ENCODE measurements at regions not wholly inside any gene's neighbourhood (a gene's known extent, or its start where the extent isn't known, plus 50 kb on each side); places are given as distances from the start of the nearest gene placed in this dataset.
A peak's percentile ranks its signal among the peaks of the same experiment; 100 is the strongest.

DNA sequence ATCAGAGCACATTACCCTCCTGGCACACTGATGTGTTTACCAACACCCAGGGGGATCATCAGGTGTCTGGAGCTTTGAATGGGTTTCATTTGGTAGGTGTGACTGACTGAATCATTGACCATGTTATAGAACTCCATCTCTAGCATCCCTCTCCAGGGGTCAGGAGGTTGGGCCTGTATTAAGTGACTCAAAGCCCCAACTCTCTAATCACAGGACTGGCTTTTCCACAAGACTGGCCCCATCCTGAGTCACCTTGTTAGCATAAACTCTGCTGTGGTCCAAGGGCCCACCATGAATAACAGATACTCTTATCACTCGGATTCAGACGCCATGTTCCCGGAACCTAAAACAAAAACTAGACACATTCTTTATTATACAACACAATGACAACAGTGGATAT is 125.9 kb upstream of the NDUFV2 start:
- no peak overlapping the region for H3K9ac ChIP-seq (ENCODE audit: control insufficient read depth, extremely low read depth, insufficient read depth, low read length)
- no peak overlapping the region for H3K27ac ChIP-seq (ENCODE audit: control insufficient read depth, insufficient read depth, low read length)
- no peak for DNase-seq (ENCODE audit: low read depth, low spot score)
- dilution Hi-C loops (cut with MboI; ENCODE audit: extremely low pct_ligation_motif_present, low sequenced_read_pairs), result no loop called here
- H3K79me2 ChIP-seq (ENCODE audit: control insufficient read depth, insufficient read depth, low read length), result no peaks in the 10 kb centered on the region
- no peak overlapping the region for H2AFZ ChIP-seq (ENCODE audit: control insufficient read depth, low read length)
- FAIRE-seq, result peak; percentile 13
- no peak overlapping the region for H3K4me3 ChIP-seq (ENCODE audit: control insufficient read depth in 2 of 3, extremely low read depth in 1 of 3, insufficient read depth in 2 of 3, low read depth in 1 of 3, low read length in 3 of 3)
- H3K36me3 ChIP-seq (ENCODE audit: control insufficient read depth in 2 of 2, extremely low read depth in 1 of 2, insufficient read depth in 2 of 2, low read length in 2 of 2), result no peaks in the 10 kb centered on the region
- no peaks in the 10 kb centered on the region for H3K9me3 ChIP-seq (ENCODE audit: control insufficient read depth, low read depth, low read length)
- no peaks in the 10 kb centered on the region for H3K4me1 ChIP-seq (ENCODE audit: control insufficient read depth, extremely low read depth, insufficient read depth, low read length)
- H3K4me2 ChIP-seq (ENCODE audit: control insufficient read depth, extremely low read depth, insufficient read depth, low read depth, low read length), result no peak overlapping the region
- H4K20me1 ChIP-seq (ENCODE audit: control insufficient read depth, extremely low read depth, insufficient read depth, low read length), result no peaks in the 10 kb centered on the region
- TF ChIP-seq, protein P1, sequence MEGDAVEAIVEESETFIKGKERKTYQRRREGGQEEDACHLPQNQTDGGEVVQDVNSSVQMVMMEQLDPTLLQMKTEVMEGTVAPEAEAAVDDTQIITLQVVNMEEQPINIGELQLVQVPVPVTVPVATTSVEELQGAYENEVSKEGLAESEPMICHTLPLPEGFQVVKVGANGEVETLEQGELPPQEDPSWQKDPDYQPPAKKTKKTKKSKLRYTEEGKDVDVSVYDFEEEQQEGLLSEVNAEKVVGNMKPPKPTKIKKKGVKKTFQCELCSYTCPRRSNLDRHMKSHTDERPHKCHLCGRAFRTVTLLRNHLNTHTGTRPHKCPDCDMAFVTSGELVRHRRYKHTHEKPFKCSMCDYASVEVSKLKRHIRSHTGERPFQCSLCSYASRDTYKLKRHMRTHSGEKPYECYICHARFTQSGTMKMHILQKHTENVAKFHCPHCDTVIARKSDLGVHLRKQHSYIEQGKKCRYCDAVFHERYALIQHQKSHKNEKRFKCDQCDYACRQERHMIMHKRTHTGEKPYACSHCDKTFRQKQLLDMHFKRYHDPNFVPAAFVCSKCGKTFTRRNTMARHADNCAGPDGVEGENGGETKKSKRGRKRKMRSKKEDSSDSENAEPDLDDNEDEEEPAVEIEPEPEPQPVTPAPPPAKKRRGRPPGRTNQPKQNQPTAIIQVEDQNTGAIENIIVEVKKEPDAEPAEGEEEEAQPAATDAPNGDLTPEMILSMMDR (optimal IDR thresholded peaks at IDR 0.05 in 1 of 3, IDR thresholded peaks at IDR 0.05 in 1 of 3, conservative IDR thresholded peaks at IDR 0.05 in 1 of 3; ENCODE audit: extremely low read depth in 1 of 3, insufficient read depth in 2 of 3, low read length in 3 of 3), result no peak
- no peak for TF ChIP-seq EZH2 (IDR thresholded peaks at IDR 0.05; ENCODE audit: low read length)
- H3K27me3 ChIP-seq (ENCODE audit: control insufficient read depth, extremely low read depth, insufficient read depth, low read length), result no peaks in the 10 kb centered on the region
- H3K9me1 ChIP-seq (ENCODE audit: control insufficient read depth, extremely low read depth, insufficient read depth, low read length), result no peaks in the 10 kb centered on the region

DNA sequence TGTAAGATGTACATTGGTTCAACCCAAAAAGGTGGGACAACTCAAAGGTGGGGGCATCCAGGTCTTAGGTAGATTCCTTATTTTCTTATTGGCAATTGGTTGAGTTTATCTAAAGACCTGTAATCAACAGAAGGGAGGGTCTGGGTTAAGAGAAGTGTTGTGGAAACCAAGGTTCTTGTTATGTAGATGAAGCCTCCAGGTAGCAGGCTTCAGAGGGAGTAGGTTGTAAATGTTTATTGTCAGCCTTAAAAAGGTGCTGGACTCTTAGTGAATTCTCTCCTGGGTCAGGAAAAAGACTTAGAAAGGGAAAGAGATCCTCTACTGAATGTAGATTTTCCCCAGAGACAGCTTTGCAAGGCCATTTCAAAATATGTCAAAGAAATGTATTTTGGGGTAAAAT is 125.3 kb upstream of the NDUFV2 start:
- no peaks in the 10 kb centered on the region for H3K9me1 ChIP-seq (ENCODE audit: control insufficient read depth, extremely low read depth, insufficient read depth, low read length)
- H3K79me2 ChIP-seq (ENCODE audit: control insufficient read depth, insufficient read depth, low read length), result no peaks in the 10 kb centered on the region
- H3K27me3 ChIP-seq (ENCODE audit: control insufficient read depth, extremely low read depth, insufficient read depth, low read length), result no peaks in the 10 kb centered on the region
- H3K4me2 ChIP-seq (ENCODE audit: control insufficient read depth, extremely low read depth, insufficient read depth, low read depth, low read length), result no peak overlapping the region
- no peaks in the 10 kb centered on the region for H3K9me3 ChIP-seq (ENCODE audit: control insufficient read depth, low read depth, low read length)
- no peak overlapping the region for H2AFZ ChIP-seq (ENCODE audit: control insufficient read depth, low read length)
- H3K36me3 ChIP-seq (ENCODE audit: control insufficient read depth in 2 of 2, extremely low read depth in 1 of 2, insufficient read depth in 2 of 2, low read length in 2 of 2), result no peaks in the 10 kb centered on the region
- FAIRE-seq, result no peak
- DNase-seq (ENCODE audit: low read depth, low spot score), result no peak
- TF ChIP-seq, protein P1 (optimal IDR thresholded peaks at IDR 0.05 in 1 of 3, IDR thresholded peaks at IDR 0.05 in 1 of 3, conservative IDR thresholded peaks at IDR 0.05 in 1 of 3; ENCODE audit: extremely low read depth in 1 of 3, insufficient read depth in 2 of 3, low read length in 3 of 3), result no peak
- TF ChIP-seq EZH2 (IDR thresholded peaks at IDR 0.05; ENCODE audit: low read length), result no peak
- H4K20me1 ChIP-seq (ENCODE audit: control insufficient read depth, extremely low read depth, insufficient read depth, low read length), result no peaks in the 10 kb centered on the region
- H3K9ac ChIP-seq (ENCODE audit: control insufficient read depth, extremely low read depth, insufficient read depth, low read length), result no peak overlapping the region
- dilution Hi-C loops (cut with MboI; ENCODE audit: extremely low pct_ligation_motif_present, low sequenced_read_pairs), result no loop called here
- no peak overlapping the region for H3K27ac ChIP-seq (ENCODE audit: control insufficient read depth, insufficient read depth, low read length)
- H3K4me3 ChIP-seq (ENCODE audit: control insufficient read depth in 2 of 3, extremely low read depth in 1 of 3, insufficient read depth in 2 of 3, low read depth in 1 of 3, low read length in 3 of 3), result no peak overlapping the region
- H3K4me1 ChIP-seq (ENCODE audit: control insufficient read depth, extremely low read depth, insufficient read depth, low read length), result peaks cover 4% of the 10 kb centered on the region
